C4-2B (cell line): ENCODE measurements at regions not wholly inside any gene's neighbourhood (a gene's known extent, or its start where the extent isn't known, plus 50 kb on each side); places are given as distances from the start of the nearest gene placed in this dataset.

ENCODE experiments used
- CTCF ChIP-seq: fragments of 450-650 bp; conservative IDR thresholded peaks from 2 replicates; pipeline ENCODE4 v1.5.1; 2017; ENCODE audit warnings: mild to moderate bottlenecking
- ZFX ChIP-seq: fragments of 450-650 bp; IDR thresholded peaks from 2 replicates; pipeline ENCODE4 v1.6.1; 2017

- TF ChIP-seq CTCF: no peak
- TF ChIP-seq ZFX: no peak
These were observed 94.0 kb upstream of the SULT1C3 start for GRCh38 chr2:108145557-108146326.
